ENCODE measurements at regions not wholly inside any gene's neighbourhood (a gene's known extent, or its start where the extent isn't known, plus 50 kb on each side); places are given as distances from the start of the nearest gene placed in this dataset.

DNA sequence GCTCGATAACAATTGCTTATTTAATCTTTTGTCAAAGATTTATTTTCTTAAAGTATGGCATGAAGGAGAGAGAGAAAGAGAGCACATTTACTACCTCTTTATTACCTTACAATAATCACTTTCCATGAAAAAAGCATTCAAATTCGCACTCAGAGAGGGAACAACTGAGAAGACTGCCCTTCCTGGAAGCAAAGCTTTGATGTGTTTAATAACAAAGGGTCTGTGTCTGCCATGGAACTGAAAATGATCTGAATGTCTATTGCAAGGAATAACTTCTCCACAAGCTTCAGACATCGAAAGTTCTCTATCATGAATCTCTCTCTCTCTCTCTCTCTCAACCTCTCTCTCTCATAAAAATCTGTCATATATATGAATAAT is 308.9 kb downstream of the HDGFL1 start:
- Histone ChIP-seq H3K36me3 (ENCODE audit: insufficient read depth, low read length) (no peaks in the 10 kb centered on the region), H3F3A (ENCODE audit: insufficient read depth, low read length, poor library complexity, severe bottlenecking) (no peaks in the 10 kb centered on the region), H3K79me2 (replicated peaks; ENCODE audit: insufficient read depth, low read length) (no peaks in the 10 kb centered on the region), H2AFZ (ENCODE audit: low read depth, low read length) (no peak overlapping the region), H4K20me1 (ENCODE audit: insufficient read depth) (no peaks in the 10 kb centered on the region), H3K27ac (ENCODE audit: low read length) (no peak overlapping the region), H3K4me3 (ENCODE audit: low read length) (no peak overlapping the region), H3K9me3 (ENCODE audit: low read length) (no peaks in the 10 kb centered on the region), H3K9me2 (ENCODE audit: insufficient read depth, low read length) (no peaks in the 10 kb centered on the region), H3K27me3 (ENCODE audit: insufficient read depth, low read depth, low read length) (no peaks in the 10 kb centered on the region), H3K9ac (ENCODE audit: low read length) (no peak overlapping the region), H3K4me2 (ENCODE audit: low read length) (no peak overlapping the region)
- TF ChIP-seq TAF1 (IDR thresholded peaks at IDR 0.05; ENCODE audit: low read depth), result no peak

DNA sequence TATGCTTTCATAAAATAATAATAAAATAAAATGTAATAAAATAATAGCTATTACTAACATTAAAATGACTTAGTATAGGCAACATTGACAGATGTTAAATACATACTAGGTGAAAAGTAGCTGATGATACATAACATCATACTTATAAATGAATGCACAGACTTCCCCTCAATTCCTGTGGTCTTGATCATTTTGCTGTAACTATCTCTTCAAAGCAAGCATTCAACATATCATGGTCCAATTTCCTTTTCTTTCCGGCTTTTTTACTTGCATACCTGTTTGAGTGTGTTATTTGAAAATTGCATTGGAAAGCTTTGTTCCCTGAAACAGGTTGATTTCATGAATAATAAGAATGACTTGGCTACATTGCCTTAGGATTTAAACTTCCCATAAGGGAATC is 309.3 kb downstream of the HDGFL1 start:
- Histone ChIP-seq H3K9me3 (ENCODE audit: low read length) (no peaks in the 10 kb centered on the region), H3K9me2 (ENCODE audit: insufficient read depth, low read length) (no peaks in the 10 kb centered on the region), H3K27ac (ENCODE audit: low read length) (no peak overlapping the region), H3K4me3 (ENCODE audit: low read length) (no peak overlapping the region), H3K9ac (ENCODE audit: low read length) (no peak overlapping the region), H3K4me2 (ENCODE audit: low read length) (no peak overlapping the region), H4K20me1 (ENCODE audit: insufficient read depth) (no peaks in the 10 kb centered on the region), H2AFZ (ENCODE audit: low read depth, low read length) (no peak overlapping the region), H3K79me2 (replicated peaks; ENCODE audit: insufficient read depth, low read length) (no peaks in the 10 kb centered on the region), H3K36me3 (ENCODE audit: insufficient read depth, low read length) (no peaks in the 10 kb centered on the region), H3K27me3 (ENCODE audit: insufficient read depth, low read depth, low read length) (no peaks in the 10 kb centered on the region), H3F3A (ENCODE audit: insufficient read depth, low read length, poor library complexity, severe bottlenecking) (no peaks in the 10 kb centered on the region)
- no peak for TF ChIP-seq RAD21 (conservative IDR thresholded peaks at IDR 0.05)
- no peak for TF ChIP-seq CTCF (IDR thresholded peaks at IDR 0.05; ENCODE audit: poor library complexity, severe bottlenecking)
- TF ChIP-seq TAF1 (IDR thresholded peaks at IDR 0.05; ENCODE audit: low read depth), result no peak
- TF ChIP-seq SMC3 (conservative IDR thresholded peaks at IDR 0.05; ENCODE audit: poor library complexity), result no peak

- H3K9me3 ChIP-seq (ENCODE audit: low read length), result no peaks in the 10 kb centered on the region
- no peak overlapping the region for H3K9ac ChIP-seq (ENCODE audit: low read length)
- no peaks in the 10 kb centered on the region for H3K36me3 ChIP-seq (ENCODE audit: insufficient read depth, low read length)
- H3K79me2 ChIP-seq (replicated peaks; ENCODE audit: insufficient read depth, low read length), result no peaks in the 10 kb centered on the region
- H4K20me1 ChIP-seq (ENCODE audit: insufficient read depth), result no peaks in the 10 kb centered on the region
- no peak overlapping the region for H3K27ac ChIP-seq (ENCODE audit: low read length)
- H3K4me2 ChIP-seq (ENCODE audit: low read length), result no peak overlapping the region
- H3K4me3 ChIP-seq (ENCODE audit: low read length), result no peak overlapping the region
- H3K9me2 ChIP-seq (ENCODE audit: insufficient read depth, low read length), result no peaks in the 10 kb centered on the region
- no peaks in the 10 kb centered on the region for H3F3A ChIP-seq (ENCODE audit: insufficient read depth, low read length, poor library complexity, severe bottlenecking)
- H2AFZ ChIP-seq (ENCODE audit: low read depth, low read length), result no peak overlapping the region
- H3K27me3 ChIP-seq (ENCODE audit: insufficient read depth, low read depth, low read length), result no peaks in the 10 kb centered on the region
- TF ChIP-seq SMC3 (conservative IDR thresholded peaks at IDR 0.05; ENCODE audit: poor library complexity) (no peak), RAD21 (conservative IDR thresholded peaks at IDR 0.05) (no peak), EZH2 (IDR thresholded peaks at IDR 0.05; ENCODE audit: borderline replicate concordance, insufficient read depth, low read length, poor library complexity, severe bottlenecking) (no peak), TAF1 (IDR thresholded peaks at IDR 0.05; ENCODE audit: low read depth) (no peak), CTCF (IDR thresholded peaks at IDR 0.05; ENCODE audit: poor library complexity, severe bottlenecking) (no peak), POLR2AphosphoS5 (IDR thresholded peaks at IDR 0.05) (no peak), MXI1 (conservative IDR thresholded peaks at IDR 0.05; ENCODE audit: poor library complexity, severe bottlenecking) (no peak), EP300 (conservative IDR thresholded peaks at IDR 0.05; ENCODE audit: poor library complexity, severe bottlenecking) (no peak)
- TF ChIP-seq, protein P1, sequence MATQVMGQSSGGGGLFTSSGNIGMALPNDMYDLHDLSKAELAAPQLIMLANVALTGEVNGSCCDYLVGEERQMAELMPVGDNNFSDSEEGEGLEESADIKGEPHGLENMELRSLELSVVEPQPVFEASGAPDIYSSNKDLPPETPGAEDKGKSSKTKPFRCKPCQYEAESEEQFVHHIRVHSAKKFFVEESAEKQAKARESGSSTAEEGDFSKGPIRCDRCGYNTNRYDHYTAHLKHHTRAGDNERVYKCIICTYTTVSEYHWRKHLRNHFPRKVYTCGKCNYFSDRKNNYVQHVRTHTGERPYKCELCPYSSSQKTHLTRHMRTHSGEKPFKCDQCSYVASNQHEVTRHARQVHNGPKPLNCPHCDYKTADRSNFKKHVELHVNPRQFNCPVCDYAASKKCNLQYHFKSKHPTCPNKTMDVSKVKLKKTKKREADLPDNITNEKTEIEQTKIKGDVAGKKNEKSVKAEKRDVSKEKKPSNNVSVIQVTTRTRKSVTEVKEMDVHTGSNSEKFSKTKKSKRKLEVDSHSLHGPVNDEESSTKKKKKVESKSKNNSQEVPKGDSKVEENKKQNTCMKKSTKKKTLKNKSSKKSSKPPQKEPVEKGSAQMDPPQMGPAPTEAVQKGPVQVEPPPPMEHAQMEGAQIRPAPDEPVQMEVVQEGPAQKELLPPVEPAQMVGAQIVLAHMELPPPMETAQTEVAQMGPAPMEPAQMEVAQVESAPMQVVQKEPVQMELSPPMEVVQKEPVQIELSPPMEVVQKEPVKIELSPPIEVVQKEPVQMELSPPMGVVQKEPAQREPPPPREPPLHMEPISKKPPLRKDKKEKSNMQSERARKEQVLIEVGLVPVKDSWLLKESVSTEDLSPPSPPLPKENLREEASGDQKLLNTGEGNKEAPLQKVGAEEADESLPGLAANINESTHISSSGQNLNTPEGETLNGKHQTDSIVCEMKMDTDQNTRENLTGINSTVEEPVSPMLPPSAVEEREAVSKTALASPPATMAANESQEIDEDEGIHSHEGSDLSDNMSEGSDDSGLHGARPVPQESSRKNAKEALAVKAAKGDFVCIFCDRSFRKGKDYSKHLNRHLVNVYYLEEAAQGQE (IDR thresholded peaks at IDR 0.05; ENCODE audit: borderline replicate concordance), result no peak
These were observed 311.5 kb downstream of the HDGFL1 start for GRCh38 chr6:22880686-22881433.

All from neural cell (in vitro differentiated cells).